Gastrocnemius medialis (tissue), 4 donors: ENCODE measurements at regions not wholly inside any gene's neighbourhood (a gene's known extent, or its start where the extent isn't known, plus 50 kb on each side); places are given as distances from the start of the nearest gene placed in this dataset.

Experiments
- ATAC-seq, 2 donors: fragments of 150-250 bp; one replicate each; pipeline ENCODE4 v1.9.1; 2016
- DNase-seq, 2 donors: peaks; one replicate each; pipeline ENCODE4 v3.0.0-alpha.2; 2019
- H3K27ac ChIP-seq, 4 donors: fragments of 200-600 bp; sonication (generic); 1 replicate in 1 of 4; 2 replicates in 3 of 4; pipeline ENCODE4 v1.5.1; 2016 to 2018; ENCODE audit warnings: mild to moderate bottlenecking in 2 of 4, moderate library complexity in 1 of 4
- H3K27me3 ChIP-seq, 3 donors: fragments of 200-600 bp; sonication (generic) in 2 of 3; 1 replicate in 1 of 3; 2 replicates in 2 of 3; pipeline versions ENCODE4 v1.5.1 to v1.6.0; 2016 to 2019; ENCODE audit warnings: mild to moderate bottlenecking in 1 of 3, moderate library complexity in 1 of 3
- H3K36me3 ChIP-seq, 2 donors: fragments of 200-600 bp; sonication (generic) in 1 of 2; one replicate each; pipeline ENCODE4 v1.5.1; 2017 to 2018
- H3K4me1 ChIP-seq, 2 donors: fragments of 200-600 bp; sonication (generic) in 1 of 2; one replicate each; pipeline ENCODE4 v1.5.1; 2016 to 2017; ENCODE audit warnings: mild to moderate bottlenecking in 2 of 2
- H3K4me3 ChIP-seq, 4 donors: fragments of 200-600 bp; sonication (generic) in 3 of 4; 1 replicate in 1 of 4; 2 replicates in 3 of 4; pipeline ENCODE4 v1.5.1; 2016 to 2019; ENCODE audit warnings: mild to moderate bottlenecking in 2 of 4
- H3K9me3 ChIP-seq, 3 donors: fragments of 200-600 bp; sonication (generic) in 2 of 3; 1 replicate in 1 of 3; 2 replicates in 2 of 3; pipeline ENCODE4 v1.5.1; 2016 to 2019
- POLR2A ChIP-seq, 2 donors: fragments of 450-650 bp; IDR thresholded peaks; one replicate each; pipeline ENCODE4 v1.6.1; 2017; ENCODE audit warnings: antibody characterized with exemption in 2 of 2, mild to moderate bottlenecking in 2 of 2, moderate library complexity in 2 of 2
- in situ Hi-C, 4 donors: fragments of 200-750 bp; cut with MboI; loops; one replicate each; pipeline versions ENCODE4 v1.15.0 to v1.8.0; 2017; ENCODE audit warnings: low sequenced_read_pairs in 4 of 4
- intact Hi-C: fragments of 100-400 bp; cut with DNase I; formaldehyde crosslinking; loops from one replicate; pipeline ENCODE4 v1.15.1; 2023; ENCODE audit warnings: low total_unique reads
- TF ChIP-seq, protein P1 (sequence below), 5 experiments: fragments of 450-650 bp in 3 of 5; fragments of 200-600 bp in 2 of 5; sonication (generic) in 2 of 5; IDR thresholded peaks in 4 of 5; conservative IDR thresholded peaks in 1 of 5; 1 replicate in 4 of 5; 2 replicates in 1 of 5; pipeline ENCODE4 v1.5.1; 2016 to 2019; ENCODE audit warnings: antibody characterized with exemption in 5 of 5, mild to moderate bottlenecking in 3 of 5, moderate library complexity in 3 of 5

DNA sequence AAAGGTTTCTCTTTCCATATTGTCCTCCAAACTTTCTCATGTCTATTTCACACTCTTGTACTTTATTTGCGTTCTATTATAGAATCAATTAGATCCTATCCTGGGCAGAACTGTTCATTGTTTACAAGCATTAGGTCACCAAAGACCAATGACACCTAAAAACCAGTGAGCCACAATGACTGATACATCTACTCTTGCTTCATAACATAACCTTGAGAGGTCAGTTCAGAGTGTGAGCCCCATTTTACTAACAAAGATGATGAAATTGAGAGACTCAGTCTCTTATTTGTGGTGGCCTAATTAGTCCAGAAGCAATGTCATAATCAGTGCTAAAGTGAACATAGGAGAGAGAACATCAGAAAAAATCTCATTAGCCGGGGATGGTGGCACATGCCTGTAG lies 248.9 kb upstream of the RBBP8 start:
- DNase-seq (no peak), ATAC-seq (no peak)
- in situ Hi-C loops (no loop called here), intact Hi-C loops (no loop called here)
- no peak overlapping the region for H3K4me3 ChIP-seq
- no peaks in the 10 kb centered on the region for H3K4me1 ChIP-seq
- TF ChIP-seq, protein P1, sequence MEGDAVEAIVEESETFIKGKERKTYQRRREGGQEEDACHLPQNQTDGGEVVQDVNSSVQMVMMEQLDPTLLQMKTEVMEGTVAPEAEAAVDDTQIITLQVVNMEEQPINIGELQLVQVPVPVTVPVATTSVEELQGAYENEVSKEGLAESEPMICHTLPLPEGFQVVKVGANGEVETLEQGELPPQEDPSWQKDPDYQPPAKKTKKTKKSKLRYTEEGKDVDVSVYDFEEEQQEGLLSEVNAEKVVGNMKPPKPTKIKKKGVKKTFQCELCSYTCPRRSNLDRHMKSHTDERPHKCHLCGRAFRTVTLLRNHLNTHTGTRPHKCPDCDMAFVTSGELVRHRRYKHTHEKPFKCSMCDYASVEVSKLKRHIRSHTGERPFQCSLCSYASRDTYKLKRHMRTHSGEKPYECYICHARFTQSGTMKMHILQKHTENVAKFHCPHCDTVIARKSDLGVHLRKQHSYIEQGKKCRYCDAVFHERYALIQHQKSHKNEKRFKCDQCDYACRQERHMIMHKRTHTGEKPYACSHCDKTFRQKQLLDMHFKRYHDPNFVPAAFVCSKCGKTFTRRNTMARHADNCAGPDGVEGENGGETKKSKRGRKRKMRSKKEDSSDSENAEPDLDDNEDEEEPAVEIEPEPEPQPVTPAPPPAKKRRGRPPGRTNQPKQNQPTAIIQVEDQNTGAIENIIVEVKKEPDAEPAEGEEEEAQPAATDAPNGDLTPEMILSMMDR (IDR thresholded peaks at IDR 0.05 in 4 of 5, conservative IDR thresholded peaks at IDR 0.05 in 1 of 5): no peak
- TF ChIP-seq POLR2A (IDR thresholded peaks at IDR 0.05): no peak
- H3K9me3 ChIP-seq: no peaks in the 10 kb centered on the region
- H3K36me3 ChIP-seq: no peaks in the 10 kb centered on the region
- H3K27me3 ChIP-seq: no peaks in the 10 kb centered on the region
- H3K27ac ChIP-seq: no peak overlapping the region

- no peaks in the 10 kb centered on the region for H3K9me3 ChIP-seq
- no peaks in the 10 kb centered on the region for H3K4me1 ChIP-seq
- DNase-seq: no peak
- no peak overlapping the region for H3K4me3 ChIP-seq
- intact Hi-C loops (no loop called here), in situ Hi-C loops (no loop called here)
- no peak for ATAC-seq
- no peaks in the 10 kb centered on the region for H3K27me3 ChIP-seq
- TF ChIP-seq, protein P1 (IDR thresholded peaks at IDR 0.05 in 4 of 5, conservative IDR thresholded peaks at IDR 0.05 in 1 of 5): no peak
- no peak for TF ChIP-seq POLR2A (IDR thresholded peaks at IDR 0.05)
- no peak overlapping the region for H3K27ac ChIP-seq
- no peaks in the 10 kb centered on the region for H3K36me3 ChIP-seq
Measured at GRCh38 chr18:22685788-22686187, 247.3 kb upstream of the RBBP8 start.

DNA sequence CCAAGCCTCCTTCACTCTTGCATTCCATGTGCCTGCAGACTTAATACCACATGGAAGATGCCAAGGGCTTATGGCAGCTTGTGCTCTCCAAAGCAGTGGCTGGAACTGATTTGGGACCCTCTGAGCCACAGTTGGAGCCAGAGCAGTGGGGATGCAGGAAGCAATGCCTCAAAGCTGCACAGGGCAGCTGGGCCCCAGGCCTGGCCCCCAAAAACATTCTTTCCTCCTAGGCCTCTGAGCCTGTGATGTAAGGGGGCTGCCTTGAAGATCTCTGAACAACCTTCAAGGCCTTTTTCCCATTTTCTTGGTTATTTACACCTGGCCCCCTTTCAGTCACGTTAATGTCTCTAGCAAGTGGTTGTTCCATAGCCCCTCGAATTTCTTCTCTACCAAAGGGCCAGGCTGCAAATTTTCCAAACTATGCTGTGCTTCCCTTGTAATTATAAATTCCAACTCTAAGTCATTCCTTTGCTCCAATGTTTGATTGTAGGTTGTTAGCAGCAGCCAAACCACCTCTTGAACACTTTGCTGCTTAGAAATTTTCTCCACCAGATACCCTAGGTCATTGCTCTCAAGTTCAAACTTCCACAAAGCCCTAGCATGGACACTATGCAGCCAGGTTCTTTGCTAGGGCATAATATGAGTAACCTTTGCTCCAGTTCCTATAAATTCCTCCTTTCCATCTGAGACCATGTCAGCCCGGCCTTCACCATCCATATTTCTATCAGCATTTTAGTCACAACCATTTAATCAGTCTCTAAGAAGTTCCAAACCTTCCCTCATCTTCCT lies 245.0 kb upstream of the RBBP8 start:
- ATAC-seq: no peak
- Histone ChIP-seq H3K36me3 (no peaks in the 10 kb centered on the region), H3K27ac (no peak overlapping the region), H3K9me3 (no peaks in the 10 kb centered on the region), H3K4me3 (no peak overlapping the region), H3K27me3 (no peaks in the 10 kb centered on the region), H3K4me1 (no peaks in the 10 kb centered on the region)
- intact Hi-C loops (no loop called here), in situ Hi-C loops (no loop called here)
- TF ChIP-seq POLR2A (IDR thresholded peaks at IDR 0.05): no peak
- TF ChIP-seq, protein P1 (IDR thresholded peaks at IDR 0.05 in 4 of 5, conservative IDR thresholded peaks at IDR 0.05 in 1 of 5): no peak
- DNase-seq: no peak

DNA sequence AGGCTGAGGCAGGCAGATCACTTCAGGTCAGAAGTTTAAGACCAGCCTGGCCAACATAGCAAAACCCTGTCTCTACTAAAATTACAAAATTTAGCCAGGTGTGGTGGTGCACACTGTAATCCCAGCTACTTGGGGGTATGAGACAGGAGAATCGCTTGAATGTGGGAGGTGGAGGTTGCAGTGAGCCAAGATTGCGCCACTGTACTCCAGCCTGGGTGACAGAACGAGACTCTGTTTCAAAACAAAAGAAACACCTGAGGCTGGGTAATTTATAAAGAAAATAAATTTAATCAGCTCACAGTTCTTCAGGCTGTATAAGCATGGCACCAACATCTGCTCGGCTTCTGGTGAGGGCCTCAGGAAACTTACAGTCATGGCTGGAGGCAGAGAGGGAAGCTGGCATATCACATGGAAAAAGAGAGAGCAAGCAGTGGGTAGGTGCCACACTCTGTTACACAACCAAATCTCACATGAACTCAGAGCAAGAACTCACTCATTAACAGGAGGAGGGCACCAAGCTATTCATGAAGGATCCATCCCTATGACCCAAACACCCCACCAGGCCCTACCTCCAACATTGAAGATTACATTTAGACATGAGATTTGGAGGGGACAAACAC lies 244.1 kb upstream of the RBBP8 start:
- H3K9me3 ChIP-seq: no peaks in the 10 kb centered on the region
- no peak for ATAC-seq
- H3K36me3 ChIP-seq: no peaks in the 10 kb centered on the region
- TF ChIP-seq, protein P1 (IDR thresholded peaks at IDR 0.05 in 4 of 5, conservative IDR thresholded peaks at IDR 0.05 in 1 of 5): no peak
- no peak for TF ChIP-seq POLR2A (IDR thresholded peaks at IDR 0.05)
- DNase-seq: no peak
- intact Hi-C loops (no loop called here), in situ Hi-C loops (no loop called here)
- no peak overlapping the region for H3K4me3 ChIP-seq
- no peaks in the 10 kb centered on the region for H3K4me1 ChIP-seq
- H3K27ac ChIP-seq: no peak overlapping the region
- no peaks in the 10 kb centered on the region for H3K27me3 ChIP-seq
